HG03342 (cell line): ENCODE measurements at regions not wholly inside any gene's neighbourhood (a gene's known extent, or its start where the extent isn't known, plus 50 kb on each side); places are given as distances from the start of the nearest gene placed in this dataset.
"Not testable (repeated sequence)": the region's sequence is repeated elsewhere in the genome, so short reads cannot be mapped to it uniquely, and the experiment has no call there.

Experiments used
- ATAC-seq: cut with Tn5 transposase; IDR thresholded peaks from one replicate; pipeline ENCODE4 v1.9.1; 2021; ENCODE audit warnings: mild to moderate bottlenecking, moderate library complexity; ENCODE audit not compliant: unreplicated experiment

- no peak for ATAC-seq
These were observed 105.5 kb downstream of the FEM1C start for GRCh38 chr5:115439042-115439441.

GRCh38 chr5:115435778-115436712 lies 108.5 kb downstream of the FEM1C start:
- no peak for ATAC-seq

GRCh38 chr5:115435065-115435777 lies 109.4 kb downstream of the FEM1C start:
- no peak for ATAC-seq

- no peak for ATAC-seq
These were observed 110.7 kb downstream of the FEM1C start for GRCh38 chr5:115433918-115434317.

GRCh38 chr5:115432691-115433090 lies 111.9 kb downstream of the FEM1C start:
- ATAC-seq: no peak

- ATAC-seq: no peak
These were observed 113.5 kb downstream of the FEM1C start for GRCh38 chr5:115431116-115431515.

- ATAC-seq: no peak
These were observed 114.2 kb downstream of the FEM1C start for GRCh38 chr5:115430374-115430773.

- no peak for ATAC-seq
These were observed 115.1 kb downstream of the FEM1C start for GRCh38 chr5:115429345-115429940.

- ATAC-seq: no peak
These were observed 115.9 kb downstream of the FEM1C start for GRCh38 chr5:115428676-115429075.

GRCh38 chr5:115428248-115428647 lies 116.3 kb downstream of the FEM1C start:
- ATAC-seq: no peak

- no peak for ATAC-seq
These were observed 120.1 kb downstream of the FEM1C start for GRCh38 chr5:115424446-115424845.

GRCh38 chr5:115424030-115424429 lies 120.5 kb downstream of the FEM1C start:
- no peak for ATAC-seq

- no peak for ATAC-seq
These were observed 121.0 kb downstream of the FEM1C start for GRCh38 chr5:115423541-115423940.

GRCh38 chr5:115423051-115423450 lies 121.5 kb downstream of the FEM1C start:
- ATAC-seq: no peak

- not testable (repeated sequence) for ATAC-seq
These were observed 123.8 kb downstream of the FEM1C start for GRCh38 chr5:115420812-115421211.

GRCh38 chr5:115419846-115420585 lies 123.6 kb upstream of the CCDC112 start:
- ATAC-seq: no peak

GRCh38 chr5:115418788-115419187 lies 122.3 kb upstream of the CCDC112 start:
- no peak for ATAC-seq

- ATAC-seq: no peak
These were observed 120.6 kb upstream of the CCDC112 start for GRCh38 chr5:115417076-115417475.

GRCh38 chr5:115415143-115415491 lies 118.7 kb upstream of the CCDC112 start:
- ATAC-seq: peak; percentile 60

GRCh38 chr5:115414406-115415142 lies 118.1 kb upstream of the CCDC112 start:
- peak; percentile 39 for ATAC-seq
